B cell (primary cell): ENCODE measurements at regions not wholly inside any gene's neighbourhood (a gene's known extent, or its start where the extent isn't known, plus 50 kb on each side); places are given as distances from the start of the nearest gene placed in this dataset.

Experiments
- CTCF ChIP-seq: fragments of 200-600 bp; IDR thresholded peaks from one replicate; pipeline ENCODE4 v1.8.0; 2022; ENCODE audit warnings: antibody characterized with exemption, mild to moderate bottlenecking
- EZH2 ChIP-seq: IDR thresholded peaks from 2 replicates; pipeline ENCODE4 v1.6.1; 2012; ENCODE audit warnings: borderline replicate concordance, low read depth, mild to moderate bottlenecking, moderate library complexity, low read length; ENCODE audit not compliant: insufficient read depth, poor library complexity, severe bottlenecking

- no peak for TF ChIP-seq EZH2
- TF ChIP-seq CTCF, result no peak
Observed at GRCh38 chr10:21363092-21363730, 162.3 kb downstream of the SKIDA1 start.
